ENCODE measurements at regions not wholly inside any gene's neighbourhood (a gene's known extent, or its start where the extent isn't known, plus 50 kb on each side); places are given as distances from the start of the nearest gene placed in this dataset.

DNA sequence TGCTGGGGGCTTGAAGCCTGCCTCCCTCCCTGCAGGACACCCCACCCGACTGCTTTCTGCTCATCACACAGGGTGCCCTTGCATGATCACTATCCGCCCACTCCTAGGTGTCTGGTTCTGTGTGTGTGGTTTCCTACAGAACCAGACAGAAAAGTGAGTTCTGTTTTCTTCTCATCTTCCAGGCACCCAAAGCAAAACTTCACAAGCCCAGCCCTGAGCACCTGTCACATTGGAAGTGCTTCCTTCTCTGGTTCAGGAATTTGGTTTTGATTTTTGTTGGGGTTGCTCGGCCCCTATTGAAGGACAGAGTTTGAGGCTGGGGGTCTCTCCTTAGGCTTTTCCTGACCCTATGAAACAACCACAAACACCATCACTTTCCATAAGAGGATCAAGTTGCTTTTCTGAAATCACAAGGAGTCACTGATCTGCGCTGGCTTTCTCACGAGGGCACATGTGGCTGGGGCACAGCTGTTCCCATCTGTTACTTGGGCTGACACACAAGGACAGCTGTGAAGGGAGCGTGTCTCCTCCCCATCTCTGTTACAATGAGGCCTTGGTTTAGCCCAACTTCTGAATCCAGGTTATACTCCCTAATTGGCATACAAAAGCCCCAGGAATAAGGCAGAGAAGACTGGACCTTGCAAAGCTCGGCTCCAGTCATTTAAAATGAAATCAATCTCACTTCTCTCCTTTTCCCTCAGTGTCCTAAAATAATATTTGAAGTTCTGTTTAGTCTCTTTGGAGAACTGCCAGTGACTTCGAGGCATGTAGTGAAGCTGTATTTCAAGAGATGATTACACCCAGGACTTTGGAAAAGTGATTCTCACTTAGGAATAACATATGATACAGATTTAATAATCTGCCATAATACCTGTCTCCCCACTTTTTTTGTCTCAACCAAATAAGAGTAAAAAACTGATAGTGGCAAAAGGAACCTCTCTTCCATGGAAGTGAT, 213.1 kb upstream of the GAS1 start:
- Mint-ChIP-seq H3K4me3 (no peak overlapping the region), H3K27me3 (peaks cover 0 to 7% of the 10 kb centered on the region in 2 donors), H3K4me1 (no peaks in the 10 kb centered on the region), H3K36me3 (no peaks in the 10 kb centered on the region), H3K27ac (no peak overlapping the region), H3K9me3 (no peaks in the 10 kb centered on the region)
- ATAC-seq (replicated peaks in 1 of 4) (no peak), DNase-seq (no peak)
- POLR2A ChIA-PET = no interaction called here
- CTCF ChIA-PET = interaction anchor here in 1 of 2 donors (0.6 kb wide), 1 partner anchor 75 kb away, joined by 4 read pairs; no protein-coding TSS in a partner anchor
- Histone ChIP-seq H3K9me3 (no peaks in the 10 kb centered on the region), H3K4me1 (ENCODE audit: control insufficient read depth in 1 of 2, extremely low read depth in 1 of 2, insufficient read depth in 2 of 2, low read length in 2 of 2) (no peaks in the 10 kb centered on the region), H3K36me3 (ENCODE audit: control insufficient read depth in 2 of 2, extremely low read depth in 1 of 2, insufficient read depth in 1 of 2, low read length in 1 of 2) (no peaks in the 10 kb centered on the region), H3K4me3 (ENCODE audit: control insufficient read depth in 1 of 2, extremely low read depth in 1 of 2, low read length in 1 of 2) (no peak overlapping the region), H3K27ac (ENCODE audit: low read length) (no peak overlapping the region), H3K27me3 (replicated peaks in 1 of 2; ENCODE audit: control insufficient read depth in 2 of 2, extremely low read depth in 1 of 2, insufficient read depth in 2 of 2, low read length in 1 of 2) (no peaks in the 10 kb centered on the region)
- WGBS (ENCODE audit: insufficient coverage) = 85% methylated on average over 3 of the region's 8 CpGs

GRCh38 chr9:87167161-87167560, 219.9 kb upstream of the GAS1 start:
- 79% methylated on average over 5 of the region's 5 CpGs for WGBS (ENCODE audit: insufficient coverage)
- Histone ChIP-seq H3K4me3 (ENCODE audit: control insufficient read depth in 1 of 2, extremely low read depth in 1 of 2, low read length in 1 of 2) (no peak overlapping the region), H3K9me3 (no peaks in the 10 kb centered on the region), H3K4me1 (ENCODE audit: control insufficient read depth in 1 of 2, extremely low read depth in 1 of 2, insufficient read depth in 2 of 2, low read length in 2 of 2) (no peaks in the 10 kb centered on the region), H3K36me3 (ENCODE audit: control insufficient read depth in 2 of 2, extremely low read depth in 1 of 2, insufficient read depth in 1 of 2, low read length in 1 of 2) (no peaks in the 10 kb centered on the region), H3K27ac (ENCODE audit: low read length) (no peak overlapping the region), H3K27me3 (replicated peaks in 1 of 2; ENCODE audit: control insufficient read depth in 2 of 2, extremely low read depth in 1 of 2, insufficient read depth in 2 of 2, low read length in 1 of 2) (no peaks in the 10 kb centered on the region)
- ChIA-PET POLR2A (no interaction called here), CTCF (no interaction called here)
- Mint-ChIP-seq H3K4me1 (no peaks in the 10 kb centered on the region), H3K27me3 (peaks cover 8 to 21% of the 10 kb centered on the region in 2 donors), H3K27ac (no peak overlapping the region), H3K4me3 (no peak overlapping the region), H3K9me3 (no peaks in the 10 kb centered on the region), H3K36me3 (no peaks in the 10 kb centered on the region)
- no peak for DNase-seq
- ATAC-seq (replicated peaks in 1 of 4) = no peak

- POLR2A ChIA-PET = no interaction called here
Measured at GRCh38 chr9:87167582-87167981, 220.3 kb upstream of the GAS1 start.

DNA sequence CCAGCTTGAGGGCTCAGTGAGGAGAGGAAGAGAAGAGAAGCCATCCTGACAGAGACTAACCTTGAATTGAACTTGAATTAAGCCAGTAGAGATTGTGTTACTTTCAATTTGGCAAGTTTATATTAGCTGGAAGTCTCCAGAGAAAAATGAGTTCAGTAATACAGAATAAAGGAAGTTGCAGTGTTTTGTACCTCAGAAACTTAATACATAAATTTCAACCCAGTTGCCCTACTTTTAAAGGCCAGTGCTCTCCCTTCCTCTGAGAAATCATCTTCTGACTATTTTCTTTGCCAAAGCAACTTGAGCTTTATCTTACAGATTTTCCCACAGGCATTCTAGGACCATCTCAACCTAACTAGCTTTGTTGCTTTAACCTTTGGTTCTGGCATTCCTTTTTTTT, 231.0 kb upstream of the GAS1 start:
- no peak overlapping the region for H3K27ac ChIP-seq (ENCODE audit: low read length)
- no peak for ATAC-seq (replicated peaks in 1 of 4)
- H3K4me3 ChIP-seq (ENCODE audit: control insufficient read depth in 1 of 2, extremely low read depth in 1 of 2, low read length in 1 of 2) = no peak overlapping the region
- H3K27me3 ChIP-seq (replicated peaks in 1 of 2; ENCODE audit: control insufficient read depth in 2 of 2, extremely low read depth in 1 of 2, insufficient read depth in 2 of 2, low read length in 1 of 2) = no peaks in the 10 kb centered on the region
- Mint-ChIP-seq H3K9me3 (peaks cover 0 to 13% (median 2%) of the 10 kb centered on the region in 3 donors), H3K4me3 (no peak overlapping the region), H3K27me3 (peaks cover 0 to 4% of the 10 kb centered on the region in 2 donors), H3K27ac (no peak overlapping the region), H3K4me1 (no peaks in the 10 kb centered on the region), H3K36me3 (no peaks in the 10 kb centered on the region)
- no peaks in the 10 kb centered on the region for H3K4me1 ChIP-seq (ENCODE audit: control insufficient read depth in 1 of 2, extremely low read depth in 1 of 2, insufficient read depth in 2 of 2, low read length in 2 of 2)
- ChIA-PET POLR2A (no interaction called here), CTCF (interaction anchor here in 1 of 2 donors (0.6 kb wide), 1 partner anchor 167 kb away, joined by 3 read pairs; no protein-coding TSS in a partner anchor)
- DNase-seq = no peak
- no peaks in the 10 kb centered on the region for H3K9me3 ChIP-seq
- H3K36me3 ChIP-seq (ENCODE audit: control insufficient read depth in 2 of 2, extremely low read depth in 1 of 2, insufficient read depth in 1 of 2, low read length in 1 of 2) = no peaks in the 10 kb centered on the region

More at GRCh38 chr9:87167582-87167981, 220.3 kb upstream of the GAS1 start:
- H3K27me3 Mint-ChIP-seq = peaks cover 8 to 21% of the 10 kb centered on the region in 2 donors
- no CpG with 5 or more reads among the region's 4 CpGs for WGBS (ENCODE audit: insufficient coverage)
- Histone ChIP-seq H3K9me3 (no peaks in the 10 kb centered on the region), H3K36me3 (ENCODE audit: control insufficient read depth in 2 of 2, extremely low read depth in 1 of 2, insufficient read depth in 1 of 2, low read length in 1 of 2) (no peaks in the 10 kb centered on the region), H3K4me3 (ENCODE audit: control insufficient read depth in 1 of 2, extremely low read depth in 1 of 2, low read length in 1 of 2) (no peak overlapping the region), H3K4me1 (ENCODE audit: control insufficient read depth in 1 of 2, extremely low read depth in 1 of 2, insufficient read depth in 2 of 2, low read length in 2 of 2) (no peaks in the 10 kb centered on the region), H3K27ac (ENCODE audit: low read length) (no peak overlapping the region), H3K27me3 (replicated peaks in 1 of 2; ENCODE audit: control insufficient read depth in 2 of 2, extremely low read depth in 1 of 2, insufficient read depth in 2 of 2, low read length in 1 of 2) (no peaks in the 10 kb centered on the region)
- H3K4me3 Mint-ChIP-seq = no peak overlapping the region
- CTCF ChIA-PET = no interaction called here
- H3K27ac Mint-ChIP-seq = no peak overlapping the region
- no peak for ATAC-seq (replicated peaks in 1 of 4)
- DNase-seq = no peak
- no peaks in the 10 kb centered on the region for H3K9me3 Mint-ChIP-seq
- no peaks in the 10 kb centered on the region for H3K36me3 Mint-ChIP-seq
- no peaks in the 10 kb centered on the region for H3K4me1 Mint-ChIP-seq

DNA sequence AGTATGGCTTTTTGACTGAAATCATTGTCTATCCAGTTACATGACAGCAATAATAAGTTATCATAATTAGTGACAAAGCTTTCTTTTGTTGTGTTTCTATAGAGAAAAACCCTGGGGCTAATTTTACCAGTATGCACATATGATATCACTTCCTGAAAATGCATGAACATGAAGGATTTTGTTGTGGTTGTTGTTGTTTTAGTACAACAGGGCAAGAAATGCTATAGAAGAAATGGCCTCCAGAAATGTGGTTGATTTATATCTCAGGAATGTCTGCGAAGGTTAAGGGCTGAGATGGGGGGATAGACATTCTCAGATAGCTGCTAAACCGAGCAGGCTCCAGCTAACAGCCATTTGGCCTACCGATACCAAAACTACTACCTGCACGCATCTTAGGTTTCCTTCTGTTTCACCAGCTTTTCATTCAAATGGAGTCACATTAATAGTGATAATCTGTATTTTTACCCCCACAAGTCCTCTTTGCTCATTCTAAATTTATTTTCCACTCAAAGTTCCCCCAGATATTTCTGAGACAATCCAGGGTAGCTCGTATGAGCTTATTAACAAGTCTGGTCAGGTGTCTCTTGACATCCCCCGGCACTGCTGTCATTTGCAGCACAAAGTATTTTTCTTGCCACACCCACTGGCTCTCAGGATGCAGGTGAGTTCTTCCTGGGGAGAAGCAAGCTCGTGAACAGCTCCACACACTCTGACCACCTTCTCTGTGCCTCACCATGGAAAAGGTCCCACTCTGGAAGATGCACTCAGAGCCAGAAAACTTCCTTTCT, 232.4 kb upstream of the GAS1 start:
- WGBS (ENCODE audit: insufficient coverage) = 100% methylated on average over 3 of the region's 7 CpGs
- H3K27me3 Mint-ChIP-seq = peaks cover 0 to 4% of the 10 kb centered on the region in 2 donors
- no peak overlapping the region for H3K4me3 Mint-ChIP-seq
- H3K36me3 ChIP-seq (ENCODE audit: control insufficient read depth in 2 of 2, extremely low read depth in 1 of 2, insufficient read depth in 1 of 2, low read length in 1 of 2) = no peaks in the 10 kb centered on the region
- no peak for DNase-seq
- no peak overlapping the region for H3K27ac ChIP-seq (ENCODE audit: low read length)
- H3K9me3 ChIP-seq = no peaks in the 10 kb centered on the region
- peaks cover 0 to 13% (median 2%) of the 10 kb centered on the region in 3 donors for H3K9me3 Mint-ChIP-seq
- ChIA-PET POLR2A (no interaction called here), CTCF (no interaction called here)
- H3K27ac Mint-ChIP-seq = no peak overlapping the region
- no peaks in the 10 kb centered on the region for H3K4me1 Mint-ChIP-seq
- no peak overlapping the region for H3K4me3 ChIP-seq (ENCODE audit: control insufficient read depth in 1 of 2, extremely low read depth in 1 of 2, low read length in 1 of 2)
- H3K27me3 ChIP-seq (replicated peaks in 1 of 2; ENCODE audit: control insufficient read depth in 2 of 2, extremely low read depth in 1 of 2, insufficient read depth in 2 of 2, low read length in 1 of 2) = no peaks in the 10 kb centered on the region
- H3K4me1 ChIP-seq (ENCODE audit: control insufficient read depth in 1 of 2, extremely low read depth in 1 of 2, insufficient read depth in 2 of 2, low read length in 2 of 2) = no peaks in the 10 kb centered on the region
- no peaks in the 10 kb centered on the region for H3K36me3 Mint-ChIP-seq
- ATAC-seq (replicated peaks in 1 of 4) = no peak

DNA sequence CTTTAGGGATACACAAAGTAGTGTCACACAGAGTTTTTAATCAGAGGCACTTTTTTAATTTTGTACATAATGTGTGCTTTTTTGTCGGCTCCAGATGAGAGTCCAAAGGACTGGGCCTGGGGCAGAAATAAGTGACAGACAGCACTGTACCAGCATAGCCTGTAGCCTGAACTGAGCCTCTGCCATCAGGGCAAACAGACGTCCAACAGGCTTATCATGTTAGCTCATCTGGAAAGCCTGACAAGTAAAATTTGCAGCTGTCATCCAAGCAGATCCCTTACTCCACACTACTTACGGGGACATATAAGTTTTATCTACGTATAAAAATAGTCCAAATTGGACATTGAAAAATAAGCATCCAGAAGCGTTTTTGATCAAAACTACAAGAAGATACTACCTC, 233.1 kb upstream of the GAS1 start:
- 87% methylated on average over 2 of the region's 5 CpGs for WGBS (ENCODE audit: insufficient coverage)
- no peaks in the 10 kb centered on the region for H3K36me3 ChIP-seq (ENCODE audit: control insufficient read depth in 2 of 2, extremely low read depth in 1 of 2, insufficient read depth in 1 of 2, low read length in 1 of 2)
- ChIA-PET CTCF (no interaction called here), POLR2A (no interaction called here)
- H3K4me3 ChIP-seq (ENCODE audit: control insufficient read depth in 1 of 2, extremely low read depth in 1 of 2, low read length in 1 of 2) = no peak overlapping the region
- H3K27ac Mint-ChIP-seq = no peak overlapping the region
- DNase-seq (no peak), ATAC-seq (replicated peaks in 1 of 4) (no peak)
- no peaks in the 10 kb centered on the region for H3K4me1 ChIP-seq (ENCODE audit: control insufficient read depth in 1 of 2, extremely low read depth in 1 of 2, insufficient read depth in 2 of 2, low read length in 2 of 2)
- no peaks in the 10 kb centered on the region for H3K9me3 ChIP-seq
- H3K27me3 Mint-ChIP-seq = peaks cover 0 to 8% of the 10 kb centered on the region in 2 donors
- no peak overlapping the region for H3K27ac ChIP-seq (ENCODE audit: low read length)
- H3K4me3 Mint-ChIP-seq = no peak overlapping the region
- H3K4me1 Mint-ChIP-seq = no peaks in the 10 kb centered on the region
- H3K9me3 Mint-ChIP-seq = peaks cover 0 to 13% (median 2%) of the 10 kb centered on the region in 3 donors
- no peaks in the 10 kb centered on the region for H3K36me3 Mint-ChIP-seq
- H3K27me3 ChIP-seq (replicated peaks in 1 of 2; ENCODE audit: control insufficient read depth in 2 of 2, extremely low read depth in 1 of 2, insufficient read depth in 2 of 2, low read length in 1 of 2) = no peaks in the 10 kb centered on the region

All from T-cell (primary cell).